Stimulated activated CD4-positive, alpha-beta T cell treated with anti-CD3 and anti-CD28 coated beads, Interleukin-1b, Interleukin-23, amount 100 ng/mL, for 4 hours (primary cell): ENCODE measurements at regions not wholly inside any gene's neighbourhood (a gene's known extent, or its start where the extent isn't known, plus 50 kb on each side); places are given as distances from the start of the nearest gene placed in this dataset.

ENCODE experiments used
- DNase-seq, 2 donors: peaks; one replicate each; pipeline ENCODE4 v3.0.0-alpha.2; 2020; ENCODE audit warnings: low read depth in 2 of 2

DNA sequence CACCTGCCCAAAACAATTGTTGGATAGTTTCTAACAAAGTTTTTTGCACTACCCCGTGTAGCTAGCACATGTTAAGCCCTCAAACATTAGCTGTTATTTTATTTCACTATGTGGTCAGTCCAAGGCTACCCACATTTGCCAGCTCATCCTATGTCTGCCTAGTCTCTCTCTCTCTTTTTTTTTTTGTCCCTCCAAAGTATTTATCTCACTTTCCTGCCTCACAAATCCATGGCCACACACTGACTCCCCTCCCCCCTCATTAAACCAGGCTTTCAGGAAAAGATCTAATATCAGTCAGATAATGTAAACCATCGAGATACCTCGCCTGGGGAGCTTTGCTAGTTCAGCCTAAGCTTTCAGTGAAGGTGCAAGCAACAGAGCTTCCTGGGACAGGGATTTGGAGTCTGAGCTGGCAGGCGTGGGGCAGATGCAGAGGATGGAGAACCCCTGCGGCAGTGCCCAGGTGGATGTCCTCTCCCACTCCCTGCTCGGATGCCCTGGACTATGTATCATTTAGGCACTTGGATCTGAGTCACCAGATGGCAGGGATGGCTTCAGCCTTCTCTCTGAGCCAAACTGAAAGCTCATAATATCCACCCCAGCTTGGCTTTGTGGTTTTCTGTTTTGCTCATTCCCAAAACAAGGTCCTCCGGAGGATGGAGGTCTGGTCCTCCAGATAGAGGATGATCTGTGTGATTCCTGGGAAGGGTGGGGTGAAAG lies 73.7 kb upstream of the FOXF1 start:
- no peak for DNase-seq

- DNase-seq: no peak
Observed at GRCh38 chr16:86437348-86437747, 73.0 kb upstream of the FOXF1 start.

DNA sequence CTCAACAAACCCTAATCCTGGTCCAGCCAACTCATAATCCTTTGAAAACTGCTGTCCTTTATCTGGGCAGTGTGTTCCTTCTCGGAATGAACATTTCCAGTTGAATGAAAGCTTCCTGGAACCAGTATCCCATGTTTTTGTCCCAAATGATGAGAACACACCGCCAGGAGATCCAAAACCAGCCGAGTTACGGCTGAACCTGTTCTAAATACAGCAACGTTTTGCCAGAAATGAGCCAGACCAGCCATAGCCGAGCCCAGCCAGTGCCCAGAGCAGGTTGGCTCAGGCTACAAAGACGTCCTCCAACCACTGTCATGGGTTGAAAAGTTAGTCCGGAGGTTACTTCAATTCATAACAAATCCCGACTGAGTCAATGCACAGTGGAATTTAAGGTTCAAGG lies 67.6 kb upstream of the FOXF1 start:
- no peak for DNase-seq

- DNase-seq: no peak
Observed at GRCh38 chr16:86443508-86444147, 66.7 kb upstream of the FOXF1 start.

GRCh38 chr16:86444261-86444660 lies 66.1 kb upstream of the FOXF1 start:
- DNase-seq: no peak

GRCh38 chr16:86444661-86445060 lies 65.7 kb upstream of the FOXF1 start:
- no peak for DNase-seq

- DNase-seq: no peak
Observed at GRCh38 chr16:86446279-86446678, 64.0 kb upstream of the FOXF1 start.

DNA sequence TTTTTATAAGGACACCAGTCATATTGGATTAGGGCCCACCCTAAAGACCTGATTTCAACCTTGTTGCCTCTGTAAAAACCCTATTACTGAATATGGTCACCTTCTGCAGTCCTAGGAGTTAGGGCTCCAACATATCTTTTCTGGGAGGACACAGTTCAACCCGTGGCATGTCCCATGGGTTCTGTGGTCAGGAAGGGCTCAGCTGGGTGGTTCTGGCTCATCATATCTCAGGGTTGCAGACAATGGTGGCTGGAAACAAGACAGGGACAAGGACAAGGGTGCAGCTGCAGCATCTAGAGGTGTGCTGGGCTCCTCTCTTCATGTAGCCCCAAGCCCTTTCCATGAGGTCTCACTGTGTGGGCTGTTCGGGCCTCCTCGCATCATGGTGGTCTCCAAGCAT lies 63.1 kb upstream of the FOXF1 start:
- no peak for DNase-seq

GRCh38 chr16:86448306-86448890 lies 61.9 kb upstream of the FOXF1 start:
- DNase-seq: no peak

- DNase-seq: no peak
Observed at GRCh38 chr16:86449446-86450095, 60.8 kb upstream of the FOXF1 start.

GRCh38 chr16:86450691-86451090 lies 59.6 kb upstream of the FOXF1 start:
- no peak for DNase-seq

- DNase-seq: no peak
Observed at GRCh38 chr16:86452451-86452850, 57.9 kb upstream of the FOXF1 start.

DNA sequence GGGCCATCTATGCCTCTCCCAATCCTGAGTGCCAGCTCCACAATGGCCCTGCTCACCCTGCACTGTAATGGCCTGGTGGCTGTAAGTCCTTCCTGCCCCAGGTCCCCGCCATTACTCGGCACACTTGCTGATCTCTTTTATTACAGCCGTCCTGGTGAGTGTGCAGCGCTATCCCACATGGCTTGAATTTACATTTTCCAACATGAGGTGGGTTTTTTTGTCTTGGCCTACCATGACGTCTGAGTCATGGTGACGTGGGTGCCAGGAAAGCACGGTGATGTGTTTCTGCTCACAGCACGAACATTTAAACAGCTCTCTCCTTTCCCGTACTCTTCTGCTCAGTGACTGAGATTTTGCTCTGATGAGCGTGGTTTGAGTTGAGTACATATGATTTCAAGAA lies 55.2 kb upstream of the FOXF1 start:
- DNase-seq: no peak

DNA sequence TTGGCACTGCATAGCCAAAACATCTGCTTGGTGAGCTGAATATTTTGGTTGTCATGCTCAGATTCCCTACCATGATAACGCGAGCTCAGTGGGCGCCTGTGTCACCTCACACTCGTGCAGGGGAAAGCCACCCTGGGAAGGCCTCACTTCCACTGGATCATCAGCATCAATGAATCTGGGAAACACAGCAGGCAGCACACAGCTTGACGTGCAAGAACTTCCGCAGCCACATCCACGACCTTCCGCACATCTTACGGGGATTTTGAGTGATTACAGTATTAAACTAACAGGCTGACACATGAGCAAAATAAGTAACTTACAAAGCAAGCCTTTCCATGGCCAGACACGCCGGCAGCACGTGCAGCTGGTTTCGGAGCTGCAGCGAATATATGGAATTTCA lies 54.7 kb upstream of the FOXF1 start:
- no peak for DNase-seq

GRCh38 chr16:86457501-86458148 lies 52.7 kb upstream of the FOXF1 start:
- no peak for DNase-seq

DNA sequence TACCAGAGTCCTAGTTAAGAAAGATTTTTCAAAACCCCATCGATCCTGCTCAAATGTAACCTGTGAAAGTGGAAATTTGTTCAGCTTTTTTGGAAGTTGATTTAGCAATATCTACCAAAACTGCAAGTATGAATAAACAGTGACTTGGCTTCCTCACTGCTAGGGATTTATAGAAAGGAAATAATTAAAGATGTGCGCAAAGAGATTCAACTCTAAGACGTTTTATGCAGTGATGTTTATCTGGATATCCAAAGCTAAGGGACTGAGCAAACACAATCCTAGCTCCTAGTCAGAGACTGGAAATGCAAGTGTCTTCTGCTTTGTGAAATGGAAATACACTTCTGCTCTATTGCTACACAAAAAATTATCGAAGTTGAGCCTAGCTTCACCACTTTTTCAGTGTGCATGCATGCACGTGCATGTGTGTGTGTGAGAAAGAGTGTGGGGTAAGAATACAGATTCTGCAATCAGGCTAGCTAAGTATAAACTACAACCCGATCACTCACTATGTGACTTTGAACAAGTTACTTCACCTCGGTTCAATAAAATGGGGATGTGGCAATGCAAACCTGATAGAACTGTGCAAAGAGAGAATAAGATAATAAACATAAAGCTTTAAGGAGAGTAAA lies 52.1 kb upstream of the FOXF1 start:
- DNase-seq: no peak

- no peak for DNase-seq
Observed at GRCh38 chr16:86459266-86459665, 51.1 kb upstream of the FOXF1 start.
